Keratinocyte (primary cell): ENCODE measurements at regions not wholly inside any gene's neighbourhood (a gene's known extent, or its start where the extent isn't known, plus 50 kb on each side); places are given as distances from the start of the nearest gene placed in this dataset.

Experiments
- DNase-seq: peaks from one replicate; pipeline ENCODE4 v3.0.0-alpha.2; 2011; ENCODE audit warnings: low read depth, missing footprints, low spot score
- FAIRE-seq: peaks from 2 replicates; lab custom pipeline; 2011; peaks lifted over from hg19 to GRCh38; lab: Jason Lieb, UNC
- H2AFZ ChIP-seq: 2 replicates; pipeline ENCODE4 v1.6.0; 2012; ENCODE audit warnings: low read length, control low read depth, inconsistent platforms; ENCODE audit not compliant: control insufficient read depth
- H3K27ac ChIP-seq: 2 replicates; pipeline ENCODE4 v1.5.1; 2011; ENCODE audit warnings: low read length; ENCODE audit not compliant: control insufficient read depth, insufficient read depth
- H3K27me3 ChIP-seq: 3 replicates; pipeline ENCODE4 v1.6.0; 2011; ENCODE audit warnings: low read length; ENCODE audit not compliant: control insufficient read depth, insufficient read depth; ENCODE audit errors: extremely low read depth
- H3K36me3 ChIP-seq, 2 experiments: 2 replicates in 1 of 2; 3 replicates in 1 of 2; pipeline ENCODE4 v1.5.1; 2011; ENCODE audit warnings: low read length in 2 of 2, mild to moderate bottlenecking in 1 of 2; ENCODE audit not compliant: control insufficient read depth in 2 of 2, insufficient read depth in 2 of 2; ENCODE audit errors: extremely low read depth in 1 of 2
- H3K4me1 ChIP-seq: 3 replicates; pipeline ENCODE4 v1.5.1; 2011; ENCODE audit warnings: low read length; ENCODE audit not compliant: control insufficient read depth, insufficient read depth; ENCODE audit errors: extremely low read depth
- H3K4me2 ChIP-seq: 3 replicates; pipeline ENCODE4 v1.6.0; 2011; ENCODE audit warnings: low read depth, low read length; ENCODE audit not compliant: control insufficient read depth, insufficient read depth; ENCODE audit errors: extremely low read depth
- H3K4me3 ChIP-seq, 3 experiments: fragments of 200-600 bp in 1 of 3; sonication (generic) in 1 of 3; 2 replicates in 2 of 3; 3 replicates in 1 of 3; pipeline ENCODE4 v1.5.1; 2011 to 2016; ENCODE audit warnings: low read length in 3 of 3, mild to moderate bottlenecking in 3 of 3, control low read depth in 2 of 3, inconsistent platforms in 1 of 3, low read depth in 1 of 3, mixed read lengths in 1 of 3, mixed run types in 1 of 3, moderate library complexity in 1 of 3; ENCODE audit not compliant: control insufficient read depth in 2 of 3, insufficient read depth in 2 of 3; ENCODE audit errors: extremely low read depth in 1 of 3
- H3K79me2 ChIP-seq: 2 replicates; pipeline ENCODE4 v1.6.0; 2012; ENCODE audit warnings: low read length; ENCODE audit not compliant: control insufficient read depth, insufficient read depth
- H3K9ac ChIP-seq: 3 replicates; pipeline ENCODE4 v1.6.0; 2011; ENCODE audit warnings: low read length; ENCODE audit not compliant: control insufficient read depth, insufficient read depth; ENCODE audit errors: extremely low read depth
- H3K9me1 ChIP-seq: 3 replicates; pipeline ENCODE4 v1.6.0; 2011; ENCODE audit warnings: low read length; ENCODE audit not compliant: control insufficient read depth, insufficient read depth; ENCODE audit errors: extremely low read depth
- H3K9me3 ChIP-seq: 2 replicates; pipeline ENCODE4 v1.5.1; 2012; ENCODE audit warnings: low read depth, low read length; ENCODE audit not compliant: control insufficient read depth
- H4K20me1 ChIP-seq: 3 replicates; pipeline ENCODE4 v1.6.0; 2011; ENCODE audit warnings: low read length; ENCODE audit not compliant: control insufficient read depth, insufficient read depth; ENCODE audit errors: extremely low read depth
- EZH2 ChIP-seq: IDR thresholded peaks from one replicate; pipeline ENCODE4 v1.6.1; 2012; ENCODE audit warnings: inconsistent platforms, mild to moderate bottlenecking, low read length, moderate library complexity
- dilution Hi-C: fragments of 300-500 bp; cut with MboI; formaldehyde crosslinking; loops from one replicate; pipeline ENCODE4 v1.7.0; 2020; ENCODE audit warnings: low sequenced_read_pairs; ENCODE audit not compliant: extremely low pct_ligation_motif_present
- TF ChIP-seq, protein P1 (sequence below), 3 experiments: IDR thresholded peaks in 1 of 3; conservative IDR thresholded peaks in 1 of 3; optimal IDR thresholded peaks in 1 of 3; 2 replicates in 2 of 3; 3 replicates in 1 of 3; pipeline versions ENCODE3 to v1.5.1; 2011; ENCODE audit warnings: low read length in 3 of 3, mild to moderate bottlenecking in 3 of 3, moderate library complexity in 2 of 3, control low read depth in 1 of 3, inconsistent platforms in 1 of 3; ENCODE audit not compliant: insufficient read depth in 2 of 3; ENCODE audit errors: extremely low read depth in 1 of 3

GRCh38 chr7:50952120-50952519 is 169.4 kb upstream of the GRB10 start:
- no peak overlapping the region for H3K9ac ChIP-seq
- H4K20me1 ChIP-seq = no peaks in the 10 kb centered on the region
- FAIRE-seq (no peak), DNase-seq (no peak)
- TF ChIP-seq EZH2 = no peak
- TF ChIP-seq, protein P1, sequence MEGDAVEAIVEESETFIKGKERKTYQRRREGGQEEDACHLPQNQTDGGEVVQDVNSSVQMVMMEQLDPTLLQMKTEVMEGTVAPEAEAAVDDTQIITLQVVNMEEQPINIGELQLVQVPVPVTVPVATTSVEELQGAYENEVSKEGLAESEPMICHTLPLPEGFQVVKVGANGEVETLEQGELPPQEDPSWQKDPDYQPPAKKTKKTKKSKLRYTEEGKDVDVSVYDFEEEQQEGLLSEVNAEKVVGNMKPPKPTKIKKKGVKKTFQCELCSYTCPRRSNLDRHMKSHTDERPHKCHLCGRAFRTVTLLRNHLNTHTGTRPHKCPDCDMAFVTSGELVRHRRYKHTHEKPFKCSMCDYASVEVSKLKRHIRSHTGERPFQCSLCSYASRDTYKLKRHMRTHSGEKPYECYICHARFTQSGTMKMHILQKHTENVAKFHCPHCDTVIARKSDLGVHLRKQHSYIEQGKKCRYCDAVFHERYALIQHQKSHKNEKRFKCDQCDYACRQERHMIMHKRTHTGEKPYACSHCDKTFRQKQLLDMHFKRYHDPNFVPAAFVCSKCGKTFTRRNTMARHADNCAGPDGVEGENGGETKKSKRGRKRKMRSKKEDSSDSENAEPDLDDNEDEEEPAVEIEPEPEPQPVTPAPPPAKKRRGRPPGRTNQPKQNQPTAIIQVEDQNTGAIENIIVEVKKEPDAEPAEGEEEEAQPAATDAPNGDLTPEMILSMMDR (optimal IDR thresholded peaks at IDR 0.05 in 1 of 3, IDR thresholded peaks at IDR 0.05 in 1 of 3, conservative IDR thresholded peaks at IDR 0.05 in 1 of 3; ENCODE audit: extremely low read depth in 1 of 3, insufficient read depth in 2 of 3, low read length in 3 of 3) = no peak
- H3K9me1 ChIP-seq = no peaks in the 10 kb centered on the region
- no peaks in the 10 kb centered on the region for H3K9me3 ChIP-seq
- H3K4me1 ChIP-seq = no peaks in the 10 kb centered on the region
- no peaks in the 10 kb centered on the region for H3K36me3 ChIP-seq
- H3K27ac ChIP-seq = no peak overlapping the region
- no peak overlapping the region for H3K4me2 ChIP-seq
- H3K79me2 ChIP-seq = no peaks in the 10 kb centered on the region
- dilution Hi-C loops = no loop called here
- no peak overlapping the region for H2AFZ ChIP-seq
- peaks cover 5% of the 10 kb centered on the region for H3K27me3 ChIP-seq
- no peak overlapping the region for H3K4me3 ChIP-seq

DNA sequence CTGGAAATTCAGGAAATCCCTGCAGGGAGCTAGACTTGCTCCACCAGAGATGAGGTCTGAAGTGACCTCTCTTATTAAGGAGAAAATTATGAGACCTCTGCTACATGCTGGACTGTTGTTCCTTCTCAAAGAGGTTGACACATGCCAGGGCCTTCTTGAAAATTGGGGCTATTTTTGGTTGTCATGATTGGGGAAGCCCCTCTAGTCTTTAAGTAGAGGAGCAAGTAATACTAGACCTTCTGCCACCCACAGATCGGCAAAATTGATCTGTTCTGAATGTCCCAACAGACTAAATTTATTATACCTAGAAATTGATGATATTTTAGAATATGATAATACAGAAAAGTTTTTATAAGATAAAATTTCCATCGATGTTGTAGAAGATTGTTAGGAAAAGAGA is 160.8 kb upstream of the GRB10 start:
- H3K9me3 ChIP-seq = no peaks in the 10 kb centered on the region
- no peaks in the 10 kb centered on the region for H3K9me1 ChIP-seq
- H3K27me3 ChIP-seq = no peaks in the 10 kb centered on the region
- TF ChIP-seq, protein P1 (optimal IDR thresholded peaks at IDR 0.05 in 1 of 3, IDR thresholded peaks at IDR 0.05 in 1 of 3, conservative IDR thresholded peaks at IDR 0.05 in 1 of 3; ENCODE audit: extremely low read depth in 1 of 3, insufficient read depth in 2 of 3, low read length in 3 of 3) = no peak
- TF ChIP-seq EZH2 = no peak
- H3K4me2 ChIP-seq = no peak overlapping the region
- no peaks in the 10 kb centered on the region for H4K20me1 ChIP-seq
- no peak for DNase-seq
- H2AFZ ChIP-seq = no peak overlapping the region
- H3K4me1 ChIP-seq = no peaks in the 10 kb centered on the region
- no peaks in the 10 kb centered on the region for H3K79me2 ChIP-seq
- H3K9ac ChIP-seq = no peak overlapping the region
- FAIRE-seq = no peak
- H3K4me3 ChIP-seq = no peak overlapping the region
- dilution Hi-C loops = no loop called here
- H3K27ac ChIP-seq = no peak overlapping the region
- no peaks in the 10 kb centered on the region for H3K36me3 ChIP-seq
